DND-41 (cell line): ENCODE measurements at regions not wholly inside any gene's neighbourhood (a gene's known extent, or its start where the extent isn't known, plus 50 kb on each side); places are given as distances from the start of the nearest gene placed in this dataset.
"Not testable (repeated sequence)": the region's sequence is repeated elsewhere in the genome, so short reads cannot be mapped to it uniquely, and the experiment has no call there.

Source experiments
- ATAC-seq: fragments of 200-7000 bp; cut with Tn5 transposase; 3 replicates; pipeline ENCODE4 v1.9.1; 2021; ENCODE audit warnings: low read depth; ENCODE audit not compliant: insufficient read depth
- DNase-seq: peaks from one replicate; pipeline ENCODE4 v3.0.0-alpha.2; 2020
- H2AFZ ChIP-seq: 2 replicates; pipeline ENCODE4 v1.6.0; 2012; ENCODE audit warnings: low read depth, low read length
- H3K27ac ChIP-seq: 2 replicates; pipeline ENCODE4 v1.5.1; 2012; ENCODE audit warnings: low read length, inconsistent platforms
- H3K27me3 ChIP-seq: fragments of 200-600 bp; sonication (generic); 2 replicates; pipeline ENCODE4 v1.6.0; 2012; ENCODE audit warnings: low read length, mild to moderate bottlenecking, inconsistent platforms; ENCODE audit not compliant: insufficient read depth, poor library complexity
- H3K36me3 ChIP-seq: 2 replicates; pipeline ENCODE4 v1.5.1; 2012; ENCODE audit warnings: low read length, inconsistent platforms; ENCODE audit not compliant: insufficient read depth
- H3K4me1 ChIP-seq: 2 replicates; pipeline ENCODE4 v1.5.1; 2012; ENCODE audit warnings: mild to moderate bottlenecking, low read length; ENCODE audit not compliant: insufficient read depth
- H3K4me2 ChIP-seq: 2 replicates; pipeline ENCODE4 v1.6.0; 2012; ENCODE audit warnings: mild to moderate bottlenecking, moderate library complexity, low read length, inconsistent platforms; ENCODE audit not compliant: insufficient read depth
- H3K4me3 ChIP-seq, 2 experiments: fragments of 200-600 bp in 1 of 2; shearing (Covaris generic) in 1 of 2; 2 replicates each; pipeline ENCODE4 v1.5.1; 2012 to 2016; ENCODE audit warnings: inconsistent platforms in 2 of 2, low read length in 2 of 2, mild to moderate bottlenecking in 2 of 2, low read depth in 1 of 2, moderate library complexity in 1 of 2
- H3K79me2 ChIP-seq: 2 replicates; pipeline ENCODE4 v1.6.0; 2012; ENCODE audit warnings: low read length, inconsistent platforms; ENCODE audit not compliant: insufficient read depth
- H3K9ac ChIP-seq: 2 replicates; pipeline ENCODE4 v1.6.0; 2012; ENCODE audit warnings: low read depth, mild to moderate bottlenecking, inconsistent platforms, low read length, moderate library complexity
- H3K9me3 ChIP-seq: 2 replicates; pipeline ENCODE4 v1.5.1; 2012; ENCODE audit warnings: low read length, moderate library complexity, mild to moderate bottlenecking, inconsistent platforms; ENCODE audit not compliant: insufficient read depth, severe bottlenecking
- H4K20me1 ChIP-seq: 2 replicates; pipeline ENCODE4 v1.6.0; 2012; ENCODE audit warnings: low read length; ENCODE audit not compliant: insufficient read depth
- CTCF ChIP-seq: IDR thresholded peaks from 2 replicates; pipeline ENCODE4 v1.5.1; 2012; ENCODE audit warnings: borderline replicate concordance, low read length, moderate library complexity, mild to moderate bottlenecking; ENCODE audit not compliant: poor library complexity, severe bottlenecking; ENCODE audit errors: extremely low read depth
- EZH2 ChIP-seq: IDR thresholded peaks from 3 replicates; pipeline ENCODE4 v1.6.1; 2012; ENCODE audit warnings: borderline replicate concordance, low read depth, mild to moderate bottlenecking, moderate library complexity, low read length, inconsistent platforms; ENCODE audit not compliant: severe bottlenecking

GRCh38 chr2:130264901-130265320 is 66.7 kb upstream of the TUBA3E start:
- not testable (repeated sequence) for H3K4me3 ChIP-seq, H3K79me2 ChIP-seq, DNase-seq, H3K9me3 ChIP-seq, ATAC-seq, H3K27me3 ChIP-seq, H3K27ac ChIP-seq, H3K9ac ChIP-seq, H3K4me2 ChIP-seq, H4K20me1 ChIP-seq, H3K36me3 ChIP-seq, H3K4me1 ChIP-seq, H2AFZ ChIP-seq

DNA sequence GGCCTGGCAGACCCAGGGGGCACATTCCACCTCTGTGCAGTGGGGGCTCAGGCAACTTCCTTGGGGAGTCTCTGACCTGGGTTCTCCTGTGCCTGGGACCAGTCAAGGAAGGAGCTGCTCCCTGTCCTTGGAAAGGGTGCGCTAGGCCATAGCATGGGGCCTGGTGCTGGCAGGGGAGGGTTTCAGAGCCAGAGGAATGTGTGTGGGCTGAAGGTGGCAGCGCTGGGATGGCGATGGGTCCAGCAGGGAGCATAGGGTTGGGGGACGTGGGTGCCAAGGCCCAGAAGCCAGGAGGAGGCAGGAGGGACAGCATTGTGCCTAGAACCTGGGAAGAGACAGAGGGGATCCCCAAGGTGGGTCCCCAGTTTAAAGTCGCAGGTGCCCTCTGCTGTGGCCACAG is 66.3 kb upstream of the TUBA3E start:
- Histone ChIP-seq H2AFZ (no peak overlapping the region), H3K36me3 (no peaks in the 10 kb centered on the region), H3K27me3 (no peaks in the 10 kb centered on the region), H3K79me2 (no peaks in the 10 kb centered on the region), H3K9ac (no peak overlapping the region), H4K20me1 (no peaks in the 10 kb centered on the region), H3K4me3 (no peak overlapping the region), H3K4me2 (no peak overlapping the region), H3K9me3 (no peaks in the 10 kb centered on the region), H3K27ac (no peak overlapping the region), H3K4me1 (no peaks in the 10 kb centered on the region)
- DNase-seq (no peak), ATAC-seq (no peak)
- no peak for TF ChIP-seq EZH2
- no peak for TF ChIP-seq CTCF

GRCh38 chr2:130264046-130264445 is 65.8 kb upstream of the TUBA3E start:
- no peak for ATAC-seq
- H3K4me2 ChIP-seq: no peak overlapping the region

DNA sequence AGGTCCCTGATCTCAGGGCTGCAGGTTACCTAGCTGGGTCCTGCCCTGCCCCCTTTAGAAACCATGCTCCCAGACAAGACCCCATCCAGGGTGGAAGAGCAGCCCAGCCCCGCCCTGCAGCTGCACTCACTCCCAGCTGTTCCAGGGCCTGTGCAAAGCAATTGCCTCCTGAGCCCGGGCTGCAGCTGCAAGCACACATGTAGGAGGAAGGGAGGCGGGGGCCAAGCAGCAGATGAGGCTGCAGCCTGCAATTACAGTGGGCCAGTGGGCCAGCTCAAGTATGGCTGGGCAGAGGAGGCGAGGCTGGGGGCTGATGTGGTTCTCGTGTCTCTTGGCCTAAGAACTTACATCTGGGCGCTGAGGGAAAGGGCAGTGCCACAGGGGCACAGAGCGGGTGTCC is 65.4 kb upstream of the TUBA3E start:
- no peaks in the 10 kb centered on the region for H4K20me1 ChIP-seq
- H3K4me1 ChIP-seq: no peaks in the 10 kb centered on the region
- no peaks in the 10 kb centered on the region for H3K27me3 ChIP-seq
- no peak for DNase-seq
- H3K79me2 ChIP-seq: no peaks in the 10 kb centered on the region
- H3K27ac ChIP-seq: no peak overlapping the region
- no peak overlapping the region for H3K4me2 ChIP-seq
- H2AFZ ChIP-seq: no peak overlapping the region
- no peaks in the 10 kb centered on the region for H3K9me3 ChIP-seq
- no peak overlapping the region for H3K9ac ChIP-seq
- ATAC-seq: no peak
- no peak overlapping the region for H3K4me3 ChIP-seq
- no peaks in the 10 kb centered on the region for H3K36me3 ChIP-seq
- no peak for TF ChIP-seq EZH2
- no peak for TF ChIP-seq CTCF

More at GRCh38 chr2:130264046-130264445, 65.8 kb upstream of the TUBA3E start:
- Histone ChIP-seq H3K9me3 (no peaks in the 10 kb centered on the region), H3K4me1 (no peaks in the 10 kb centered on the region), H4K20me1 (no peaks in the 10 kb centered on the region), H3K9ac (no peak overlapping the region), H3K36me3 (no peaks in the 10 kb centered on the region), H3K27ac (no peak overlapping the region), H2AFZ (no peak overlapping the region), H3K79me2 (no peaks in the 10 kb centered on the region), H3K27me3 (no peaks in the 10 kb centered on the region), H3K4me3 (no peak overlapping the region)
- no peak for DNase-seq
- TF ChIP-seq CTCF (no peak), EZH2 (no peak)
